Activated CD4-positive, alpha-beta T cell treated with anti-CD3 and anti-CD28 coated beads, Interleukin-2, amount 50 U/mL, for 16 hours (primary cell): ENCODE measurements at regions not wholly inside any gene's neighbourhood (a gene's known extent, or its start where the extent isn't known, plus 50 kb on each side); places are given as distances from the start of the nearest gene placed in this dataset.

Source experiments
- DNase-seq: peaks from one replicate; pipeline ENCODE4 v3.0.0-alpha.2; 2020

DNA sequence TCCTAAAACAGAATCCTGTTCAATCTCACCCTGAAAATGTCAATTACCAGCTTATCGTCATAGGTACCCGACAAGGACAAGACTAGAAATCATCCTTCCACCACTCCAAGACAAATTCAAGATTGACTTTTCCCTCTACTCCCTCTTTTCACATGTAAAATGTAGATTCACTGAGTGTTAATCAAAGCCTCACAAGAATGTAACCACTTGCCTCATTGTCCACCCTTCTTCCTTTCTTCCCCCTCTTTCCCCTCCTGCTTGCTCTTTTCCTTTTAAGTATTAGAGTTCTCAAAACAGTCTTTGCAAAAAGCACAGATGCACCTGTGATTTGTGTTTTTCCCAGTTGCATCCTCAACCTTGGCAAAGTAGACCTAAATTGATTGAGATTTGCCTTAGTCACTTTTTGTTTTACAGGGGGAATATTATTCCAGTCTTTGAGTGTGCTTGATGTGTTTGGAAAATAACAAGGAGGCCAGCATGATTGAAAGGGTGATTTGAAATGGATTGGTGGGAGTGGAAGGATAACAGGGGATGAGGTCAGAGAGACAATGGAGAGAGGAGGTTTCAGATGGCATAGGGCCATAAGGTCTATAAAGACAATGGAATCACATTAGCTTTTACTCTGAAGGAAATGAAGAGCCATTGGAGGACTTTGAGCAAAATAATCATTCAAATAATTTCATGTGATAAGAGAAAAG is 231.3 kb upstream of the TYRP1 start:
- DNase-seq: no peak

DNA sequence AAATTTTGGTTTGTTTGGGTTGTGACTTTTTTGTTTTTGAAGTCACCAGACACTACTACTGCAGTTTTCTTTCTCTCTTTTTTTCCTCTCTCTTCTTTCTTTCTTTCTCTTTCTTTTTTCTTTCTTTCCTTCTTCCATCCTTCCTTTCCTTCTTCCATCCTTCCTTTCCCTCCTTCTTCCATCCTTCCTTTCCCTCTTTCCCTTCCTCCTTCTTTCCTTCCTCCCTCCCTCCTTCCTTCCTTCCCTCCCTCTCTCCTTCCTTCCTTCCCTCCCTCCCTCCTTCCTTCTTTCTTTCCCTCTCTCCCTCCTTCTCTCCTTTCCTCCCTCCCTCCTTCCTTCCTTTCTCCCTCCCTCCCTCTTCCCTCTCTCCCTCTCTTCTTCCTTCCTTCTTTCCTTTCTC is 230.3 kb upstream of the TYRP1 start:
- DNase-seq: no peak

DNA sequence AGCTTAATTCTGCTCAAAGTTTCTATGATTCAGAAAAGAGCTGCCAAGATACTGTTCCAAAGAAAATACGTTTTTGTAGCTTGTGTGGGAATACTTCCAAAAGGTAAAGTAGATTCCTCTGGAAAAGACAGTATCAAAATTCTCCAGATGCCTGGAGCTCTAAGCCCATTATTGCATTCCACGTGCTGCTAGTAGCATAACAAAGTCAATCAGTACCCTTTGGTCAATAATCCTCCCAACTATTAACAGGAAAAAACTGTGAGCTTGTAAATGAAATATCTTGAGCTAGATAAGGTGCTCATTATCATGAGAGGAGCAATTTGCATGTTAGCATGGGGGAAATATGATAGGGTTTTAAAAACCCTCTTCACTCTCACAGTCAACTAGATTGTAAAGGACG is 229.5 kb upstream of the TYRP1 start:
- no peak for DNase-seq

- no peak for DNase-seq
These were observed 228.8 kb upstream of the TYRP1 start for GRCh38 chr9:12464400-12464799.

DNA sequence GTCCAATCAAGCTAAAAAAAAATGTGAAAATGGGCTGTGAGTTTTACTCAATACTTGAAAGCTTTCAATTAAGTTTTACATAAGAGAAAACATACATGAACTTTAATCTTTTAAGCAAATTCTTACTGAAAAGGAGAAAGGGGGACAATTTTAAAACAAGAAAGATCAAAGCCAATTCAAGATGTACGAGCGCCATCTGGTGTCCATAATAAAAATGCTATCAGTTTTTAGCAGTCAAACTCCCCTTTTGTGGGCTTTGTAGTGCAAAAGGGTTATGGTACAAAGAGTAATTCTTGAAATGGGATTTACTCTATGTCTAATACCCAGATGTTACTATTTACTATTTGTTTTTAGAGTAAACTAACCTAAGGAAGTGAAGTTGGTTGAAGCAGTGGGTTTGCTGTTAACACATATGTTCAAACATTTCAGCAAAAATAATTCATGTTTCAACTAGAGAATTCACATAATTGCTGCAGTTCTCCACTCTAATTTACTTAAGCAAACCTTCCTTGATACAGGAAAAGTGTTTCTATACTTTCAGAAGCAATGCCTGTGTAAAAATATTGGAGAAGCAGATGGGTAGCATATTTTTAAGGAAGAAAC is 228.2 kb upstream of the TYRP1 start:
- peak; percentile 11 for DNase-seq

DNA sequence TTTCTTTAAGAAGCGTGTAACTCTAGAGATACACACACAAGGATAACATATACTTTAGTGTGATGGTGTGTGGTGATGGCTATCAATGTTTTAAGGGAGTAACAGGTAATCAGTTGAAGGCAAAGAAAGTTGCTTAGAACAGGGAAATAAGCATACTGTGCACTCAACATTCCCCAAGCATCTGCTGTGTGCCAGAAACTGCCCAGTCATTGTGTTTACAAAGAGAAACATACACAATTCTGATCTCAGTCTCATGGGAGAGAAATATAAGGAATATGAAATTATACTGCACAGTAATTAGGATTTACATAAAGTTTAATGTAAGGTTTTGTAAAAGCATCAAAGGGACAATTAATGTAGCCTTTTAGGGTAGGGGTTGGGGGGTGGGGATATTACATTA is 224.1 kb upstream of the TYRP1 start:
- no peak for DNase-seq

DNA sequence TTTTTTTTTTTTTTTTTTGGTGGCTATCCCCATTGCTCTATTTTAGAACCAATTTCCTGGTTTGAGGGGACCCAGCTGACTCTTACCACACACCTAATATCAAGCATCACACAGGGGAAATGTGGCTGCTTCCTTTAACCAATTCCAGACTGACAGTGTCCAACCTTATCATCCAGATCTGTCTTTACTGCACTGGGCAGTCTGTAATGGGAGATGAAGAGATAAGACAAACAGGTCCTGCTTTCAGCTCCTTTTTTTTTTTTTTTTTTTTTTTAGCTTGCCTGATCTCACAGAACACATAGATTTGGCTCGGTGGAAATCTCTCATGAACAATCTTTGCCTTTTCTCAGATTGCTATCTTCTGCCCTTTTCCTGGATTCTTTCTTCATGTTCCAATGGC is 198.8 kb upstream of the TYRP1 start:
- DNase-seq: no peak

DNA sequence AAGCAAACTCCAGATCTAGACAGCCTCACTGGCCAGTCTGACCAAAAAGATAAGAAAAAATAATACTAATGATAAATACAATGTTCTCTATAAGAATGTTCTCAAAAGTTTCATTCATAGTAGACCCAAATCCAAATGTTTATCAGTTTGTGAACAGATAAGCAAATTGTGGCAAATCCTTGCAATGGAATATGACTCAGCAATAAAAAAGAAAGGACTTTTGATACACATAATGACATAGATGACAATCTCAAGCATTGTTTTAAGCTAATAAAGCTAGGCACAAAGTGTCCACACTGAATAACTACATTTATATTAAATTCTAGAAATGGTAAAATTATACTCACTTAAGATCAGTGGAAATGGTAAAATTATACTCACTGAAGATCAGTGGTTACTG is 195.4 kb upstream of the TYRP1 start:
- DNase-seq: no peak

DNA sequence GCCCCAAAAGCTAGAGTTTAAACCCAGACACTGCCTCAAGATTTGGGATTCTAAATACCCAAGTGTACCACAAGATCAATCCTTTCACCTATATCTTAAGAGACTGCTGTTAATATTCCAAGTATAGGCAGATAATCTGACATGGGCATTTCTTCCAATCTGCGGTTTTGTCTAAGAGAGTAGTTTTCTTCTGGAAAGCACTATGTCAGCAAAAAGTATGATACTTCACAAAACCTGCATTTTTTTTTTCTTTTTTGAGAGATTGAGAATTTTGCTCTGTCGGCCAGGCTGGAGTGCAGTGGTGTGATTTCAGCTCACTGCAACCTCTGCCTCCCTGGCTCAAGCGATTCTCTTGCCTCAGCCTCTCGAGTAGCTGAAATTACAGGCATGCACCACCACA is 190.7 kb upstream of the TYRP1 start:
- no peak for DNase-seq

- DNase-seq: no peak
These were observed 189.5 kb upstream of the TYRP1 start for GRCh38 chr9:12503606-12504122.

DNA sequence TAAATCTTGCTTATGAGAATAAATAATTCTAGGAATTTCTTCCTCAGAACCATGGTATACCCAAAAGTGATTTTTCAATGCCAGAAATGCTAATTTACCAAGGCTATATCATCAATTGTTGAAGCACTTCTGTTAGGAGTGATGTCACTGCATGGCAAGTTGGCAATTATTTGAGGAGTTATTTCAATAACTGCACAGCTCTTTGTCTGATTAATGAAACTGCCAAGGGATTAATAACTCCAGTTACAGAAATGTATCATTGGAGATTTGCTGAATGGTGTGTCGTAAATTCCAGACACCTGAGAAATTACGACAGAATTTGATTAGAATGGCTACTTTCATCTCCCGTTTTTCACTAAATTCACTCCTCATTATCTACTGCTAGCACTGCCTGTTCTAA is 182.6 kb upstream of the TYRP1 start:
- no peak for DNase-seq

GRCh38 chr9:12511726-12512125 is 181.5 kb upstream of the TYRP1 start:
- no peak for DNase-seq

DNA sequence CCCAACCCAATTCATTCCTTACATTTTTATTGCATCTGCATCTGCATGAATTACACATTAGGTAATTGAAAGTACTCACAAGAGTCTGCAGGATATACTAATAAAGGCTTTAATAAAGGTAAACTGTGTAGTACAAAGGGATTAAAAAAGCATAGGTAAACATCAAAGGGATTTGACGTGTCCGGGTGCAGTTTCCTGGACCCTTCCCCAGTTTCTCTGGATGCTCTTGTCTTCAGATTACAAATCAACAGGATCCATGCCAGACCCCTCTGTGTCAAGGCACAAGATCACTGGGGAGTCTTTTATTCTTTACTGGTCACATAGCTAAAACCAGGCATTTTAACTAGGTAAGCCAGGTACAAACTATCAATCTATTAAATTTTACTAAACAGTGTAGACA is 177.2 kb upstream of the TYRP1 start:
- no peak for DNase-seq

- DNase-seq: no peak
These were observed 176.6 kb upstream of the TYRP1 start for GRCh38 chr9:12516573-12516972.

- DNase-seq: no peak
These were observed 154.2 kb upstream of the TYRP1 start for GRCh38 chr9:12538842-12539579.

DNA sequence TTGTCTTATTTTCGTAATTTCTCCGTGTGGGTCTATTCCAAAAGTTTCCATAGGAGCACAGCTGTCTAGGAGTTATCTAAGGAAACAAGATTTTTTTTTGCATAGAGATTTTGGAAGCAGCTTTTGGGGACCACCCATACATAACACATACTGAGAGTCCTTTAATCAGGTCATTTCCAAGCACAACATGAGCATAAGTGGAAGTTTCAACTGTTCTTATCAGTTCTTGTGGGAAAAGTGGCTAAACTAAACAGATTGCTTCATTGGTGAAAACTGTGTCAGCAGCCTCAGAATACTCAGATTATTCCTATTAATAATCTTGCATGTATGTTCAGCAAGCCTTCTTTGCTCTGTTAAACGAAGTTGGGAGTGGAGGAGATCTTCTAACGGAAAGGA is 153.6 kb upstream of the TYRP1 start:
- DNase-seq: no peak

DNA sequence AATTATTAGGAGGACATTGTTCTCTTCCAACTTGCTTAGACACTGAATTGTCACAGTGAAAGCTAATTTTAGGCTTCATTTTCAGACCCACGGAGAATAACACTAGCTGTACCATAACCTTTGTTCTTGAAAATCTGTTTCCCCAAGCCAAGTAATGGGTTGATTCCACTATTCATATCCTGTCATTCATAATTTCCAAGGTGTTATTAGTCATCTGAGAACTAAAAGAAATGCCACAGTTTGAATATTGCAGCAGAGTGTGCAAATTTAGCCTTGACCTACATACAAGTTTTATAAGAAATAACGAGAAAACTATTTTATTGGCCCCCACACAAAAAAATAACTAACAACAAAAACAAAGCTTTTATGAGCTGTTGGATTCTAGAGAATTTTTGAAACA is 148.5 kb upstream of the TYRP1 start:
- DNase-seq: no peak

- DNase-seq: no peak
These were observed 138.5 kb upstream of the TYRP1 start for GRCh38 chr9:12554636-12555035.

- no peak for DNase-seq
These were observed 126.6 kb upstream of the TYRP1 start for GRCh38 chr9:12566404-12567090.

GRCh38 chr9:12584656-12585522 is 108.3 kb upstream of the TYRP1 start:
- no peak for DNase-seq

- DNase-seq: no peak
These were observed 97.8 kb upstream of the TYRP1 start for GRCh38 chr9:12595400-12595799.

DNA sequence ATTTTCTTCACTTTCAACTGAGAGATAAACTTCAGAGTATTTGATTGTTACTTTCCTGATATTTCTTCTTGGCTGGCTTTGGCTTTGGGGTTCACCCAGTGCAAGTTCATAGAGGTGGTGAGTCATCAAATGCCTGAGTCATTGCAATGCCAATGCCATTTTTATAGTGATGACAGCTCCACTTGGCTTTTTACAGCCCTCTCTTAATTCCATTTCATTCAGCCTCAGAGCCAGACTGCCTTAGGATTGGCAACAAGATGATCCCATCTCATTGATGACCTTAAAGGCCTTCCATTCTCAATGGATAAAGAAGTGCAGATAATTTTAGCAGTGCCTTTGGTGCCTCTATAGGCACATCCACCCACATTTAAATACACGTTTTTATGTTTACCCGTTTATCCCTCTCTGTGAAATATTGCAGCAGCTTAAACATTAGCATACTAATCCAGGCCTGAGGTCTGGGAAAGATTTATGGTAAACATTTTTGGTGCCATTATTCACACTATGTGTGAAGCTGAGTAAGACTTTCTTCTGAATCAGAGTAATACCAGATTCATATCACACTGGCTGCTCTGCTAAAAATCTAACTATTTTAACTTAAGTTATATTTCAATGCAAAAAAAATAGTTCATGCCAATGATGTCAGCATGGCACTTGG is 88.9 kb upstream of the TYRP1 start:
- no peak for DNase-seq
